ENCODE measurements at regions not wholly inside any gene's neighbourhood (a gene's known extent, or its start where the extent isn't known, plus 50 kb on each side); places are given as distances from the start of the nearest gene placed in this dataset.

DNA sequence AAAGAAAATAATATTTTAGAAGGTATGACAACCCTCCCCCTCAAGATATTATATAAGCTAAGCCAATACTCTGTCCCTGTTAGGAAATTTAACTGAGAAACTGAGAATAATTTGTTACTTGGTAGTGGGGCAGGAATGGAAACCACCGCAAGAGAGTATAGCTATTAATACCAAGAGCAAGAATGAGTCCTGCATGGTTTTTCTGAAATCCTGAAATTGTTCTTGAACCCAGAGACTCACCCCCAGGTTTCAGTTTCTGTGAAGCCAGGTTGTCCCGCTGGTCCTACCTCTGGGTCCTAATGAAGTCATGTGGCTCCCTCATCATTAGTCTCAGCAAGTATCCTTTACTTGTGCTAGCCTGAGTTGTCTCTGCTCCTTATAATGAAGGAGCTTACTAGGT is 671.0 kb upstream of the ACVR2A start:
- no peak for TF ChIP-seq EZH2 (IDR thresholded peaks at IDR 0.05; ENCODE audit: low read depth)
- TF ChIP-seq, protein P1, sequence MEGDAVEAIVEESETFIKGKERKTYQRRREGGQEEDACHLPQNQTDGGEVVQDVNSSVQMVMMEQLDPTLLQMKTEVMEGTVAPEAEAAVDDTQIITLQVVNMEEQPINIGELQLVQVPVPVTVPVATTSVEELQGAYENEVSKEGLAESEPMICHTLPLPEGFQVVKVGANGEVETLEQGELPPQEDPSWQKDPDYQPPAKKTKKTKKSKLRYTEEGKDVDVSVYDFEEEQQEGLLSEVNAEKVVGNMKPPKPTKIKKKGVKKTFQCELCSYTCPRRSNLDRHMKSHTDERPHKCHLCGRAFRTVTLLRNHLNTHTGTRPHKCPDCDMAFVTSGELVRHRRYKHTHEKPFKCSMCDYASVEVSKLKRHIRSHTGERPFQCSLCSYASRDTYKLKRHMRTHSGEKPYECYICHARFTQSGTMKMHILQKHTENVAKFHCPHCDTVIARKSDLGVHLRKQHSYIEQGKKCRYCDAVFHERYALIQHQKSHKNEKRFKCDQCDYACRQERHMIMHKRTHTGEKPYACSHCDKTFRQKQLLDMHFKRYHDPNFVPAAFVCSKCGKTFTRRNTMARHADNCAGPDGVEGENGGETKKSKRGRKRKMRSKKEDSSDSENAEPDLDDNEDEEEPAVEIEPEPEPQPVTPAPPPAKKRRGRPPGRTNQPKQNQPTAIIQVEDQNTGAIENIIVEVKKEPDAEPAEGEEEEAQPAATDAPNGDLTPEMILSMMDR (conservative IDR thresholded peaks at IDR 0.05): no peak
- ChIA-PET POLR2A (ENCODE audit: unreplicated experiment) (no interaction called here), CTCF (no interaction called here)
- intact Hi-C loops (cut with micrococcal nuclease; ENCODE audit: unreplicated experiment): no loop called here
- H3K79me2 ChIP-seq (ENCODE audit: low read depth): no peaks in the 10 kb centered on the region
- H3K9me3 ChIP-seq (ENCODE audit: insufficient read depth, low read depth): no peaks in the 10 kb centered on the region
- H4K20me1 ChIP-seq (ENCODE audit: insufficient read depth): no peaks in the 10 kb centered on the region
- H3K36me3 ChIP-seq (ENCODE audit: low read depth): no peaks in the 10 kb centered on the region
- no peak for DNase-seq
- no peak overlapping the region for H3K27ac ChIP-seq
- H3K9me2 ChIP-seq (ENCODE audit: insufficient read depth): no peaks in the 10 kb centered on the region
- no peaks in the 10 kb centered on the region; the same call in 1 of the 2 replicates for H3F3A ChIP-seq (ENCODE audit: insufficient read depth, low read depth)
- H3K4me1 ChIP-seq (replicated peaks; ENCODE audit: insufficient read depth): peaks cover 13% of the 10 kb centered on the region
- no TSS peak for BruUV-seq (replicated peaks)
- H3K4me3 ChIP-seq: no peak overlapping the region
- H3K27me3 ChIP-seq (ENCODE audit: insufficient read depth, low read depth): no peaks in the 10 kb centered on the region
- H3K4me2 ChIP-seq: no peak overlapping the region
- H2AFZ ChIP-seq: no peak overlapping the region

DNA sequence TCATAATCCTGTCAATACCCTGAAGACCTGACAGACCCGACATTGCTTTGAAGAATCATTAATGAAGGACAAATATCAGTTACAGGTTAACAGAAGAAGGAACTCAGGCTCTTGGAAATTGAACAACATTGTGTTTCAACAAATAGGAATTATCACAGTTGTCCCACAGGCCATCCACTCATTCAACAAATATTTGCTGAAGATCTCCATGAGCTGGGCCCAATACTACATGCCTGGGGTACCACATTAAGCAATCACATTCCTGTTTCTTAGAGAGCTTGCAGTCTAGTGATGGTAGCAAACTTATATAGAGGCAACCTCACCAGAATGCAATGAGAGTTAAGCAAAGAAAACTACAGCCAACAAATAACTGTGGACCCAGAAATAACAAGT is 671.6 kb upstream of the ACVR2A start:
- no peak overlapping the region for H3K27ac ChIP-seq
- H3F3A ChIP-seq (ENCODE audit: insufficient read depth, low read depth): no peaks in the 10 kb centered on the region; the same call in 1 of the 2 replicates
- H3K36me3 ChIP-seq (ENCODE audit: low read depth): no peaks in the 10 kb centered on the region
- BruUV-seq (replicated peaks): no TSS peak
- no peaks in the 10 kb centered on the region for H4K20me1 ChIP-seq (ENCODE audit: insufficient read depth)
- ChIA-PET CTCF (no interaction called here), POLR2A (ENCODE audit: unreplicated experiment) (no interaction called here)
- H2AFZ ChIP-seq: no peak overlapping the region
- TF ChIP-seq EZH2 (IDR thresholded peaks at IDR 0.05; ENCODE audit: low read depth): no peak
- TF ChIP-seq, protein P1 (conservative IDR thresholded peaks at IDR 0.05): no peak
- intact Hi-C loops (cut with micrococcal nuclease; ENCODE audit: unreplicated experiment): no loop called here
- DNase-seq: no peak
- H3K79me2 ChIP-seq (ENCODE audit: low read depth): no peaks in the 10 kb centered on the region
- no peak overlapping the region for H3K4me3 ChIP-seq
- H3K9me3 ChIP-seq (ENCODE audit: insufficient read depth, low read depth): no peaks in the 10 kb centered on the region
- peaks cover 13% of the 10 kb centered on the region for H3K4me1 ChIP-seq (replicated peaks; ENCODE audit: insufficient read depth)
- no peaks in the 10 kb centered on the region for H3K9me2 ChIP-seq (ENCODE audit: insufficient read depth)
- H3K27me3 ChIP-seq (ENCODE audit: insufficient read depth, low read depth): no peaks in the 10 kb centered on the region
- no peak overlapping the region for H3K4me2 ChIP-seq

DNA sequence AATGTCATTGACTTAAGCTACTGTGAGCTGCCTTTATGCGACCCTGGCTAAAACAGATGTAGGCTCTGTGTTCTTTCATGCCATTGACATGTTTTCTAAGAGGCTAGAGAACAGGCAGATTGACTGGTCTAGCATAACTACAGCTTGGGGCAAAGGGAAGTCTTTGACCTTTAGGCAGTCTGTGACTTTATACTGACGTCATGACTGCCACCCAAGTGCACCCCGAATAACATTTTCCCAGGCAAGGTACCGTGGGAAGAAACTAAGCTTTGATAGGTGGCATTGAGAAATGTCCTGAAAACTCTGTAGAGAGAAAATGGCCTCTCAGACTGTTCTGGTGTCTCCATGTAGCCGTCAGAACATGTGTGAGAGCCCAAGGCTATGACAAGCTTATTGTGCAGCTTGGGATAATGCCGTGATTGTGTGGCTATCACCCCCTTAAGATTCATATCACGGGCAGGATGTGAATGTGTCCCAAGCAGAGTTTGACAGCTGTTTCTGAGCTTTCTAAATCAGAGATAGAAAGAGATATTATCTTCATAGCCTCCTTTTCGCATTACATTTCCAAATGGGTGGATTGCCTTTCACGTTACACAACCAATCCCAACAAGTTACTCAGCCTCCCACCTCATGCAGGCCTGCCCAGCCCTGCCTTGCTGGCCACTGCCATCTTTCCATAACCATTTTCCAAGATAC is 672.2 kb upstream of the ACVR2A start:
- H3K4me2 ChIP-seq: no peak overlapping the region
- H3K79me2 ChIP-seq (ENCODE audit: low read depth): no peaks in the 10 kb centered on the region
- H3K9me3 ChIP-seq (ENCODE audit: insufficient read depth, low read depth): no peaks in the 10 kb centered on the region
- H4K20me1 ChIP-seq (ENCODE audit: insufficient read depth): no peaks in the 10 kb centered on the region
- TF ChIP-seq EZH2 (IDR thresholded peaks at IDR 0.05; ENCODE audit: low read depth): no peak
- TF ChIP-seq, protein P1 (conservative IDR thresholded peaks at IDR 0.05): no peak
- H3F3A ChIP-seq (ENCODE audit: insufficient read depth, low read depth): no peaks in the 10 kb centered on the region; the same call in 1 of the 2 replicates
- peaks cover 8% of the 10 kb centered on the region for H3K4me1 ChIP-seq (replicated peaks; ENCODE audit: insufficient read depth)
- CTCF ChIA-PET: no interaction called here
- no peak for DNase-seq
- H3K9me2 ChIP-seq (ENCODE audit: insufficient read depth): no peaks in the 10 kb centered on the region
- H3K36me3 ChIP-seq (ENCODE audit: low read depth): no peaks in the 10 kb centered on the region
- POLR2A ChIA-PET (ENCODE audit: unreplicated experiment): no interaction called here
- no peaks in the 10 kb centered on the region for H3K27me3 ChIP-seq (ENCODE audit: insufficient read depth, low read depth)
- no peak overlapping the region for H3K27ac ChIP-seq
- no peak overlapping the region for H2AFZ ChIP-seq
- intact Hi-C loops (cut with micrococcal nuclease; ENCODE audit: unreplicated experiment): no loop called here
- no TSS peak for BruUV-seq (replicated peaks)
- no peak overlapping the region for H3K4me3 ChIP-seq
